ENCODE measurements at regions not wholly inside any gene's neighbourhood (a gene's known extent, or its start where the extent isn't known, plus 50 kb on each side); places are given as distances from the start of the nearest gene placed in this dataset.

GRCh38 chr1:94362466-94363058 is 55.6 kb upstream of the ABCD3 start:
- intact Hi-C loops (cut with DNase I): no loop called here
- WGBS: 77% methylated on average over 4 of the region's 4 CpGs
- no peaks in the 10 kb centered on the region for H3K9me3 ChIP-seq
- DNase-seq (ENCODE audit: extremely low spot score): no peak
- no peak overlapping the region for H3K27ac ChIP-seq (replicated peaks in 1 of 4)
- no peak overlapping the region for H3K4me3 ChIP-seq
- no peaks in the 10 kb centered on the region for H3K36me3 ChIP-seq
- peaks cover 0 to 3% (median 0%) of the 10 kb centered on the region in 4 donors for H3K4me1 ChIP-seq
- no peaks in the 10 kb centered on the region for H3K27me3 ChIP-seq
- TF ChIP-seq POLR2AphosphoS5 (IDR thresholded peaks at IDR 0.05) (no peak), POLR2A (IDR thresholded peaks at IDR 0.05; ENCODE audit: low read depth) (no peak), CTCF (IDR thresholded peaks at IDR 0.05) (no peak)

GRCh38 chr1:94358630-94359599 is 59.3 kb upstream of the ABCD3 start:
- H3K27me3 ChIP-seq: peaks cover 0 to 15% (median 0%) of the 10 kb centered on the region in 4 donors
- intact Hi-C loops (cut with DNase I): no loop called here
- peaks cover 0 to 3% (median 0%) of the 10 kb centered on the region in 4 donors for H3K4me1 ChIP-seq
- no peaks in the 10 kb centered on the region for H3K9me3 ChIP-seq
- TF ChIP-seq POLR2A (IDR thresholded peaks at IDR 0.05; ENCODE audit: low read depth) (no peak), CTCF (IDR thresholded peaks at IDR 0.05) (no peak), EP300 (IDR thresholded peaks at IDR 0.05) (no peak), POLR2AphosphoS5 (IDR thresholded peaks at IDR 0.05) (no peak)
- H3K36me3 ChIP-seq: no peaks in the 10 kb centered on the region
- 78% methylated on average over 10 of the region's 10 CpGs for WGBS
- H3K27ac ChIP-seq (replicated peaks in 1 of 4): no peak overlapping the region
- no peak overlapping the region for H3K4me3 ChIP-seq
- peak; percentile 64 for DNase-seq (ENCODE audit: extremely low spot score)

- 85% methylated on average over 5 of the region's 5 CpGs for WGBS
- no peak overlapping the region for H3K27ac ChIP-seq (replicated peaks in 1 of 4)
- H3K9me3 ChIP-seq: no peaks in the 10 kb centered on the region
- H3K4me3 ChIP-seq: no peak overlapping the region
- no peaks in the 10 kb centered on the region for H3K36me3 ChIP-seq
- H3K27me3 ChIP-seq: peaks cover 0 to 27% (median 0%) of the 10 kb centered on the region in 4 donors
- intact Hi-C loops (cut with DNase I): no loop called here
- H3K4me1 ChIP-seq: peaks cover 0 to 3% (median 0%) of the 10 kb centered on the region in 4 donors
- peak; percentile 66 for DNase-seq (ENCODE audit: extremely low spot score)
- TF ChIP-seq POLR2AphosphoS5 (IDR thresholded peaks at IDR 0.05) (no peak), EP300 (IDR thresholded peaks at IDR 0.05) (no peak), CTCF (IDR thresholded peaks at IDR 0.05) (no peak)
These were observed 60.5 kb upstream of the ABCD3 start for GRCh38 chr1:94357661-94358060.

GRCh38 chr1:94355485-94355980 is 62.7 kb upstream of the ABCD3 start:
- Histone ChIP-seq H3K4me1 (peaks cover 0 to 3% (median 0%) of the 10 kb centered on the region in 4 donors), H3K9me3 (no peaks in the 10 kb centered on the region), H3K36me3 (no peaks in the 10 kb centered on the region), H3K27ac (replicated peaks in 1 of 4) (no peak overlapping the region), H3K27me3 (peaks cover 0 to 29% (median 2%) of the 10 kb centered on the region in 4 donors), H3K4me3 (no peak overlapping the region)
- TF ChIP-seq CTCF (IDR thresholded peaks at IDR 0.05): no peak
- no peak for TF ChIP-seq POLR2A (IDR thresholded peaks at IDR 0.05; ENCODE audit: low read depth)
- TF ChIP-seq EP300 (IDR thresholded peaks at IDR 0.05): no peak
- intact Hi-C loops (cut with DNase I): no loop called here
- WGBS: 50% methylated on average over 3 of the region's 3 CpGs
- peak; percentile 82 for DNase-seq (ENCODE audit: extremely low spot score)

Data from esophagus muscularis mucosa (tissue), 4 donors.